NCI-H1694 treated with DMSO at 0.1 percent for 48 hours (cell line): ENCODE measurements at regions not wholly inside any gene's neighbourhood (a gene's known extent, or its start where the extent isn't known, plus 50 kb on each side); places are given as distances from the start of the nearest gene placed in this dataset.

Source experiments
- DNase-seq: peaks from one replicate; lab custom pipeline; 2025; lab: John Stamatoyannopoulos, UW

DNA sequence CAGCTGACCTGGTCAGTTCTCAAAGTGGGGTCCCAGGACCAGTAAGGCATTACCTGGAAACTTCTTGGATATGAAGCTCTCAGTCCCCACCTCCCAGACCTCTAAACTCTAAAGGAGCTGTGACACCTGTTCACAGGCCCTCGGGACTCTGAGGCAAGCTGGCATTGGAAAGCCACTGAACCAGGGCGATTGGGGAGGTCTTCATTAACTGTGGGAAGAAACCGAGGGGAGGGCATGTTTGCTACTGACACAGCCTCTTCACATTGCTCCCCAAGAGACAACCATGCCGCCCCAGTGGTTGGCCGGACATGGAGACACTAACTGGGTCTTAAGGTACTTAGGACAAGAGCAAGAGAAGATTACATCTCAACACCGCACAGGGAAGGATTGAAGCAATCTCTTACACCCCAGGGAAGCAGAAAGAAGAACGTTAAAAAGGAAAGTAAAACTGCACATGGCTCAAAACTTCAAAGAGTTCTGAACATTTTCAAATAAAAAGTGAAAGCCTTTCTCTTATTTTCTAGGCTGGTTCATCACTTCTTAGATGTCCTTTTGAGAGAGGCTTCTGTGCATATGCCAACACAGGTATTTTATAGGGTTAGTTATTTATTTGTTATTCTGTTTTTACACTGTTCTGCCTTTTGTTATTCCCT, 210.0 kb upstream of the CST7 start:
- DNase-seq, result no peak

DNA sequence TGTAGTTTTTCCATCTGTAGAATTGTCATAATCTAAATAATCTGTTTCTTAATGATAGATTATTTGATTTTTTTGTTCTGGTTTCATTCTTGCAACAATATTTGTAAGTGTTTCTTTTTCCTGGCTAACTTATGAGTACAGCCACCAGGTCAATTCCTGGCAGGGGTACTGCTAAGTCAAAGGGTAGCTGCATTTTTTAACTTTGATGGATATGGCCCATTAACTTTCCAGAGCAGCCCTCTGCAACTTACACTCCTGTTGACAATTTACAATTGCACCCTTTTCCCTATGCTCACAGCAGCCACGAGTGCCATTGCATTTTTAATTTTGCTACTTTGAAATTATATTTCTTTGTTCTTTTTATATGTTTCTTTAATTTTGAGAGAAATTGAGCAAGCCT, 209.3 kb upstream of the CST7 start:
- no peak for DNase-seq

DNA sequence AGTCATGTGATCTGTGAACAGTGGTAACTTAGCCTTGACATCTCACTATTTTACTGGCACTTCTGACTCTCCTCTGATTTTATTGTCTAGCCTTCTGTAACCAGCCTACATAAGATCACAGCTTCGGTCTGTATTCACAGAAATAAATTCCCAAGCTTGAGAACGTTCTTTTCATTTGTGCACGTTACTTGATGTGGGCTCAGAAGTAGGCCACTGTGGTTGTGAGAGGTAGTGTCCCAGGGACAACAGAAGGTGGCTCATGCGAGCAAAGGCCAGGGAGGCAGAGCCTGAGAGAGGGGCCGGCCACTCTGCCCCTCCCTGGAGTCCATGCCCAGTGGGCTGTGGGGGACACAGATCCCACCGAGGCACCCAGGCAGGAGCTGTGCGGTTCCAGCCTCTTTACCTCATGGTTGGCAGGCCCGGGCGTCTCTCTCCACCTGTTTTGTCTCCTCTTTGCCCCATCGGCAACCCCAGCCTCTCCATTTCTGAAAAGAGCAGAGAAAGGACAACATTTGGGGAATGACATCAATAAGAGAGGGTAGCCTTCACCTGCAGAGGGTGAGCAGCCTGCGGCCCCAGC, 207.5 kb upstream of the CST7 start:
- DNase-seq, result no peak

DNA sequence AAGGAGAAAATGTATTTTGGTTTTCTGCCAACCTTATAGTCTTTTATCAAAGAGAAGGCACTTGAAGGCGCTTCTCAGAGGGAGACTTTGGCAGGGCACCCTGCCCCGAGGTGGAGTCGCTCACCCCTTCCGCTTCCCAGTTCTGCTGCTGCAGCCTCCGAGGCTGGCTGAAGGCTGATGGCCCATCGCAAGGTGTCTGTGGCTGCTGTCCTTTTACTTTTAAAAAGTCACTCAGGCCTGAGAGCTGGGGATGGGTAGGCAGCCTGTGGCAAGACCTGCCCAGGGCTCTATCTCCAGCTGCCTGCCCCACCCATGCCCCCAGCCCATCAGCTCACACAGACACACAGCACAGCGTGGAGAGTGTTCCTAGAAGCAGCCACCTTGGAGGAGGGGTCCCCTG, 206.6 kb upstream of the CST7 start:
- DNase-seq, result no peak

DNA sequence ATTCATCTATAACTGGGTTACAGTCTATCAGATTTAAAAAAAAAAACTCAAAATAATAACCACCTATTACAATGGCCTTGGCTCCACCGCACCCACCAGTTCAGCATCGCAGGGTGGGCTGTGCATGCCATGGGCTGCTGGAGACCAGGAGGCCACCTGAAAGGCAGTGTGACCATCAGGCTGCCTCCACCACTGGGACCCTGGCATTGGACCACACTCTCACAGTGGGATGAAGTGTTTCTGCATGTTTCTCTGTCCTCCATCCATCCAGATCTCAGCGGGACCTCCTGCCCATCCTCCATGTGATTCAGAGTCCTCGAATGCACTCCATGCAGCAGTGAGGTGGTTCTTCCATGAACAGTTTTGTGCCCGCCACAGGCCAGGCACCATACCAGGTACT, 206.1 kb upstream of the CST7 start:
- DNase-seq, result no peak

DNA sequence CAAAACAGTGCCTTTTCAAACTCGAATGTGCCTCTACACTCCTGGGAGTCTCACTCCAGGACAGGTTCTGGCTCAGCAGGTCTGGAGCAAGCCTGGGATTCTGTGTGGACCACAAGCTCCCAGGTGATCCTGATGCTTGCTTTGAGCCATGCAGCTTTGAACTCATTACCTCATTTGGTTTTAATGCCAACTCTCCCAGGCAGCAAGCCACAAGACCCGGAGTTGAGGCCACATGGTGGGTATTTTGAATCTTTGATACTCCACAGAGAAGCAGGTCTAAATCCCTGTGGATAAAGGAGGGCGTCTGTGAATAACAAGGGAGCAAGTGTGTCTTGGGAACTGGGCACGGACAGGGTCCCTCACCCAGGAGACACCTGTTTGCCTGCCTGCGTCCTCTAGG, 205.4 kb upstream of the CST7 start:
- DNase-seq, result no peak

DNA sequence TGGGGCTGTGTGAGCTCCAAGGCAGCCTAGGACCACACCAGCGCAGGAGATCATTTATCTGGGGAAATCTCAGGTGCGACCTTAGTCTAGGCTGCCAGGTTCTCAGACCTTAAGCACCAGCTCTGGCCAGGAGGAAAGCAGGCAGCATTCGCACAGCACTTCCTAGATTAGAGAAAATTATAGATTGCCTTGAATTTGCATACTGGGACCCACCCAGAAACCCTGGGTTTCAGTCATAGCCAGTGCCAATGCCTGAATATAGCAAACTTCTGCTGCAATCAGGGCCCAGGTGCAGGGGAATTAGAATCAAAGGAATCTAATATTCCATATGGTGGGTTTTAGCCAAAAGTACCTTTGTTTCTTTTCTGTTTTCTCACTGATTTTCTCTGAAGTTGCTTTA, 204.3 kb upstream of the CST7 start:
- DNase-seq, result no peak

DNA sequence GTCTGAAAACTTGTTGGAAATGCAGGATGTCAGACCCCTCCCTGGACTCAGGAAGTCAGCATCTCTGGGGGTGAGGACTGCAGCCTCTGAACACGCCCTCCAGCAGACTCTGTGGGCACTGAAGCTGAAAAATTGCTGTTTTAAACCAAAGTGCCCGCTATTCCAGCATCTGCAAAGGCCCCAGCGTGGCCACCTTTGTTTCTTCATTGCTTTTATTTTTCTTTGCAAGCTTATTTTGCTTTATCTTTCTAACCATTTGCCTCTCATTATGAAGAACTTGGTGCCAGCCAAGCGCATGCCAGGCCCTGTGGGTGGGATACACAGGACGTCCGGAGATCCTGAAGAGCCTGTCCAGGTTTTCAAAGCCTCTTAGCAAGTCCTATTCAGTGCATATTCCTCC, 203.9 kb upstream of the CST7 start:
- no peak for DNase-seq

DNA sequence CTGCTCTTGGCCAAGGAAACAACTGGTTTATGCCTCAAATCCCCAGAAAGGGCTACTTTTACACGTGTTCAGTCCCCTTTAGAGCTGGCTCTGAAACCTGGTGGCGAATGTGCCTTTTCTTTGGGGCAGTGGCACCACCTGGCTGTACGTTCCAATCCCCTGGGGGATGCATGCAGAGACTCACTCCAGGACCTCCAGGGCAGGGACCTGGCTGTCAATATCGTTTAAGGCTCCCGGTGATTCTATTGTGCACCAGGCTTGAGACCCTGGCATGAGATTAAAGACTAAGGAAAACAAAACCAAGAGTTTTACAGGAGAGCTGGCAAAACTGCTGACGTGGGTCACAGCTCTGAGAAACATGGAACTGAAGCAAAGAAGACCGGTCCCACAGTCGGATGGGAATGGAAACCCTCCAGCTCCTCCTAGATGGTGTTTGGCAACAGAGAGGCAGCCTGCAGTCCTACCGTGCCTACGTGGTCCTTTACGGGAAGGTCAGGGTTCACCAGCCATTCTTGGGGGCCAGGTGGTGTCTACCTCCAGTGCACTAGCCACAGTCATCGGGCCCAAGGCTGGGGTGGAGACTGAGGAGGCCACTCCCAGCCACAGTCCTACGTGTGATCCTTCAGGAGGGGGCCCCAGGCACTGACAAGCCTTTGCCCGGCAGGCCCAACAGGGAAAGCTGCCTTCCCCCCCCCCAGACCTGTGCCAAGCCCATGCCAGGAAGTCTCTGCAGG, 203.3 kb upstream of the CST7 start:
- no peak for DNase-seq

DNA sequence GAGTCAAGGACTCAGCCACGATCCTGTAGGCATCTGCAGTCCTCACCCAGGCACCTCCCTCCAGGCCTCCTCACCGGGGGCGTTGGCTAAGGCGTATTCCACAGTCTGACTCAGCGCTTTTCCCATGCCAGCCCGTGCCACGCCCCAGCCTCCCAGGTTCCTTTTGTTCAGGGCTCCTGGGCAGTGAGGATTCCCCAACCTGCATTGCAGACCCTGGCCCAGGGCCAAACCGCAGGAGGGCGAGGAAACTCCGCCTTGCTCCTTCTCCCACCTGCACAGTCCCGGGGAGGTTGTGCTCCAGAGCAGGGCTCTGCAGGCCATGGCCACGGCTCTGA, 202.8 kb upstream of the CST7 start:
- DNase-seq, result no peak

DNA sequence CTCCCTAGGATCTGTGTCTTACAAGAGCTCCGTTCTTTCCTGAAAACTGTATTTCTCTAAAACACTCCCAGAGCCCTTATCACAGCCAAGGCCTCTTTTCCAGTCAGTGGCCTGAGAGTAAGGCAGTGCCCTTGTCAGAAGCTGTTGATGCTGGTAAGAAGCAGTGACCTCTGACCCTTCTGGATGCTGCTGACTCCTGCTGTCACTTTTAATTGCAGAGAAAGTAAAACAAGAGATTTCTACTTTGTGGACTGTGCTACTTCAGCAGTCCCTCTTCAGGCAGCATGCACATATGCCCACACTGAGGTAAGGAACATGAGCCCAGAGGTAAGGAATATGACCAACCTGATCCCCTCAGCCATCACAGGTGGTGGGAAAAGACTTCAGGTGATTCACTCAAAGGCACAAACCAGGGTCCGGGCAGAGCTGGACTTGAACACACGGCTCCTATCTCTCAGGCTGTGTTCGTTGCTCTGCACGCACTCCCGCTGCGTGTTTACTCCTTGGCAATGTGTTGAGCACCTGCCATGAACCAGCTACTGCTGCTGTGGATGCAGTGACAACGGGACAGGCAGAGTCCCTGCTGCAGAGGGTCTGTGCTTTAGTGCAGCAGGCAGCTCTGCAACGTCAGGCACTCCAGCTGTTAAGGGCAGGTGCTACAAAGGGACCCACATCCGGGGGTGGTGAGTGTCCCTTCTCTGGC, 201.9 kb upstream of the CST7 start:
- no peak for DNase-seq

DNA sequence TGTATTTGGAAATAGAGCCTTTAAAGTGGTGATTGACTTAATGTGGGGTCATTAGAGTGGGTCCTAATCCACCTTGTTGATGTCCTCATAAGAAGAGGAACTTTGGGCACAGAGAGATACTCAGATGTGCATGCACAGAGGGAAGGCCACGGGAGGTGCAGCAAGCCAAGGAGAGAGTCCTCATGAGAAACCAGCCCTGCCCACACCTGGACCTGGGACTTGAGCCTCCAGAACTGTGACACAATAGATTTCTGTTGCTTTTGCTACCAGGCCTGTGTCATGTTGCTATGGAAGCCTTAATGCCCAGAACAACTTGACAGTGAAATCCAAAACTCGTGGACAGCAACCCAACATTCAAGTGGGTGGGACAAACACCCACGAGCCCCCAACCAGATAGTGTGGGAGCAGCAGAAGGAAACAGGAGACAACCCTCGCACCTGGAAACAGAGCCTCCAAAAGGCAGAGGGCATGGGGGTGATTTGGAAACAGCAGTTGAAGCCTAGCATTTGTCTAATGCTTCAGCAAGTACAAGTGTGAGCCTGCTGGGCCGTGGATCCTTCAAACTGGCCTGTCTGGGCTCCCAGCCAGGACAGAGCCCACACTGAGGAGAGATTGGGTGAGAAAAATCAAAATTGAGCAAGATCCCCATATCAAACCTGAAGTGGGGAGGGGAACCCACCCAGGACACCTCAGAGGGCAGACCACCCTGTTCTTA, 201.0 kb upstream of the CST7 start:
- DNase-seq, result no peak

DNA sequence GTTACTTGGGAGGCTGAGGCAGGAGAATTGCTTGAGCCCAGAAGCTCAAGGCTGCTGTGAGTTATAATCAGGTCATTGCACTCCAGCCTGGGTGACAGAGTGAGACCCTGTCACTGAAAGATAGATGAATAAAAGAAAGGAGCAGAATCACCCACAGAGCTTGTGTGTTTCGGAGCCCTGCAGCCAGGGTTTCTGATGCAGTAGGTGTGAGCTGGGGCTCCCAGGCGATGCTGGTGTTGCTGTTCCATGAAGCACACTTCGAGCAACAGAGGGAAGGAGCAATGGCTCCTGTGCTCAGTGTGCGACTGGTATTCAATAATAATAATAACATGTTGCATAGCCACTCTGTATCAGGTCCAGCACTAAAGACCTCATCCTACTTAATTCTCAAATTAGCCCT, 197.5 kb upstream of the CST7 start:
- DNase-seq, result no peak

DNA sequence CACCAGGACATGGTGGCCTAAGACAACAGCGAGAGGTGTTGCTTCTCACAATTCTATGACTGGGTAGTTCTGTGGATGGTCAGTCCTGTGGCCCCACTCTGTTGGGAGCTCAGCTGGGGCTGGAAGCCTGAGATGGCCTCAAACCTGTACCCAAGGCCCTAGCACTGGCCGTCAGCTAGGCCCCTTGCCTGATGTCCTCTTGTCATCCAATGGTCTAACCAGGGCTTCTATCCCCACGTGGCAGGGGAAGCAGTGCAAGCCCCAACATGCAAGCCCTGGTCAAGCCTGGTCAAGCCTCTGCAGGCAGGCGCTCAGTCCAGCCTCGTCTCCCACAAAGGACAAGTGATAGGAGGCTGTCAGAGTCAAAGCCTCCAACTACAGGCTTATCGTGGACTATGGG, 196.5 kb upstream of the CST7 start:
- DNase-seq, result no peak

DNA sequence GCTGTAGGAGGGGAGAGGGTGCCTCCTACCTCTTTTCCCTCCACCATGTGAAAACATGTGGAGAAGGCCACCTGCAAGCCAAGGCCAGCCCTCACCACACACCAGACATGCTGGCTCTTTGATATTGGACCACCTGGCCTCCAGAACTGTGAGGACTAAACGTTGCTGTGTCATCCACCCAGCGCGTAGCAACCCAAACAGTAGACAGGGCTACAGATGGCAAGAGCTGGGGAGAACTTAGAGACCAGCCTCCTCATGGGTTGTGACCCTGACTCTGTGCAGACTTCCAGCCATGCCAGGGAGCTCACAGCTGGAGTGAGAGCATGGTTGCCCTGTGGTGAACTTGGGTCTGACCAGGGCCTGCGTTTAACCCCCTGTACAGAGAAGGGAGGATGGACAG, 195.9 kb upstream of the CST7 start:
- DNase-seq, result no peak

DNA sequence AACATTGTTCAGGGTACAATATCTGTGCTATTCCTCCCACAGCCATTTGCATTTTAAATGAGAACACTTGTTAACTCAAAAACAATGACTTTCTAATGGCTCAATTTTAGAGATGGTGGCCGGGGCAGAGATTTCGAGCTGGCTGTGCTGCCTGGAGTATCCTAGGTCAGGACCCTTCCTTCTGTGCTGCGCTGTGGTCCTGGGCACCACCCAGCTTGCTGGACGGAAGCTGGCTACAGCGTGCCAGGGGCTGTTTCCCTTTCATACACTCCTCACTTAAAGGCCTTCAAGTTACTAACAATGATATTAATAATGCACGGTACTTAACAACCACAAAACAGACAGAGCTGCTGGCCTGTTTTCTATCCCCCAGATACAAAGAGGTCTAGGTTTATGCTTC, 194.4 kb upstream of the CST7 start:
- no peak for DNase-seq

DNA sequence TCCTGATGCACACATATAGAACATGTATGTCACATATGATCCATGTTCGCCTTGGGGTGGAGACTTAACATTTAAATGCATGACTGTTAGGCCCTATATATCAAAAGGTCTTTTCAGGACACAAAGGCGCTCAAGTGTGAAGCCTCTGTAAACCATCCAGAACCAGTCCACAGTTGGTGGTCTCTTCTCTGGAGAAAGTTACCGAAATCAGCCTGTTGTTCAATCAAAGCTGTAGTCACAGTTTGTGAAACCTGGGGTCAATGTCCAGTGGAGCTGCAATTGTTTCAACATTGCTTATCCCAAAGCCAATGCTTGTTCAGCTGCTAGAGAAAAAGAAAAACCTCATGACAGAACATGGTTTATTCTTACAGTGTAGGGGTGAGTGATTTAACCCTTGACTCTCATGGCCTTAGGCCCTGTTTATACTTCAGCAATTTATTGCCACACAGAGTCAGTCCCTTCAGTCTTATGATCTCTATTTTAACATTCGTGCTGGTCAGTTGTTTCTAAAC, 193.6 kb upstream of the CST7 start:
- no peak for DNase-seq

DNA sequence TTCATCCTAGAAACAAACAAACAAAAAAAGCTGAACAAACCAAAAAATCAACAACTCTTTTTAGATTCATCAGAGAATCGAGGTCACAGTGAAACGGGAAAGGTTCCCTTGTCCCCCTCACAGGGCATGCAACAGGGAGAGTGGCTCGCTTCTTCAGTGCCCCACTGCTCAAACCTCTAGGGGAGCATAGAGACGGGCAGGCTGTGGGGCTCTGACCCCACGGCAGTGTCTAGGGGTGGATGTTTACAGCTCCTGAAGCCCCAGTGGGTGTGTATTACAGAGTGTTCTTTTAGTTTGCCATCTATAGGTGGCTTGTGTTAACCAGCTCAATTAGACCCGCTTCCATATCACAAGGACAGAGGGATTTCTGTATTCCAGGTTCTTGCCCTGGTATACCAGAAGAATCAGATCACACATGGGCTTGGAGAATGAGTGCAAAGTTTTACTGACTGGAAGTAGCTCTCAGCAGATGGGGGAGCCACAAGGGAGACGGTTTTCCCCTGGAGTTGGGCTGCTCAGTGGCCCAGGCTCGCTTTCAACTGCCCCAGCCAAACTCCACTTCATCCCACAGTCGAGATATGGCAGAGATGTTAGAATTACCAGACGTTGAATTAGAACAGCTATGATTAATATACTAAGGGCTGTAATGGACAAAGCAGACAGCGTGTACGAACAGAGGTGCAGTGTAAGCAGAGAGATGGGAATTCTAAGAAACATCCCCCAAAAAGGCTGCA, 192.6 kb upstream of the CST7 start:
- no peak for DNase-seq

DNA sequence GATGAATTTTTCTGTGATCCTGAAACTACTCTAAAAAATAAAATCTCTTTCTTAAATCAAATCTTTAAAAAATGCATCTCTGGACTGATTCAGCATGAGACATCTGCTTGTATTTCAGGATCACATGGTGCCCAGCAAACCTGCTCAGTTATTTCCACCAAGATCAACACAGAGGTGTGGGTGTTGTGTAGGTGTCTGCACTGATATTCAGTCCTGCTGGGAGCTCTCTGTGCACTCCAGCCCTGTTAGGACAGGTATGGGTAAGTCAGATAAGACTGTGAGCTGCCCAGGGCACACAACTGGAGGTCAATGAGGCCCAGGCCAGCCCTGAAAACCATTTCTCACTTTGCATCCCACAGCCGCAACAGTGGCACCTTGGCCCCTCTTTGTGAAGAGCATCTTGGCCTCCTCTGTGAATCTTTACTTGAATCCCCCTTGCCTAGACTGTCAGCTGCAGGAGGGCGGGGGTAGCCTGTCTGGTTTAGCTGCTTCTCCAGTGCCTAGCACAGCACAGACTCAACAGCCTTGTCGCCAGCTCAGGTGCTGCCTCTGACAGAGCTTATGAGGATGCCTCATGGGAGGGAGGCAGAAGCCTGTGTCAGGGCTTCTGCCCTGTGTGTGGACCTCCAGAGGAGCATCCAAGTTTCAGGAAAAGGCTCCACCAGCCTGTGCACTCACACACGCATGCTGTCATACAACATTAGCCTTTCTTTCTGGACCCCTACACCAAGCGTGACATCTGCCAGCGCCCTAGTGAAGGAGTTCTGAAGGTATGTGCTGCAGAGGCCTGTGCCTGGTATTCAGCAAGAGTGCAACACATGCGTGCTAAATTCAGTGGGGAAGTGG, 187.6 kb upstream of the CST7 start:
- no peak for DNase-seq

DNA sequence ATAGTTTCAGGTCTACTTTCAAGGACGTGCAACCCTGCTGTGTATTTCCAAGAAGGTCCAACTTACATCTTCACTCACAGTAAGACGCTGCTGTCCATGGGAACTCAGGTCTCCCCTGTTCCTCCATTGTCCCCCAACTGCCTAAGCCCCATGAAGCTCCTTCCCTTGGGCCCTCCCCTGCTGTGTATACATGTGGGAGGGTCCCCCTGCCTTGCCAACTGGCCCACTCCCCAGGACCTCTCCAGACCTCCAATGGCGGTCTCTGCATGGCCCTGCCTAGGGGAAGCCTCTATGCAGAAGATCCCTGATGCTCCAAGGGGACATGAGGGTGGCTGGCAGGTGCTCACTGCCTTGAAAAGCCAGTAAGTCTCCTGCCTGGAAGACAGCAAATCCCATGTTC, 186.7 kb upstream of the CST7 start:
- DNase-seq, result no peak
